Adrenal gland (tissue), 9 donors: ENCODE measurements at regions not wholly inside any gene's neighbourhood (a gene's known extent, or its start where the extent isn't known, plus 50 kb on each side); places are given as distances from the start of the nearest gene placed in this dataset.

Source experiments
- DNase-seq, 7 donors: peaks; one replicate each; pipeline ENCODE4 v3.0.0-alpha.2; 2019 to 2020
- H3K27ac ChIP-seq, 5 donors: fragments of 200-600 bp; sonication (generic) in 4 of 5; 1 replicate in 3 of 5; 2 replicates in 2 of 5; pipeline versions ENCODE4 v1.5.1 to v1.8.0; 2016 to 2020; ENCODE audit warnings: mild to moderate bottlenecking in 1 of 5
- H3K27me3 ChIP-seq: fragments of 200-600 bp; 2 replicates; pipeline ENCODE4 v1.8.0; 2021
- H3K36me3 ChIP-seq, 2 donors: fragments of 200-600 bp; replicated peaks in 1 of 2; 1 replicate in 1 of 2; 2 replicates in 1 of 2; pipeline versions ENCODE4 v1.5.1 to v1.8.0; 2018 to 2022
- H3K4me1 ChIP-seq, 2 donors: fragments of 200-600 bp; replicated peaks in 1 of 2; 1 replicate in 1 of 2; 2 replicates in 1 of 2; pipeline versions ENCODE4 v1.5.1 to v1.8.0; 2018 to 2021
- H3K4me3 ChIP-seq, 4 donors: fragments of 200-600 bp; sonication (generic) in 3 of 4; one replicate each; pipeline ENCODE4 v1.5.1; 2016 to 2018
- H3K9me3 ChIP-seq, 3 donors: fragments of 200-600 bp; sonication (generic) in 1 of 3; replicated peaks in 1 of 3; 1 replicate in 2 of 3; 2 replicates in 1 of 3; pipeline versions ENCODE4 v1.5.1 to v1.8.0; 2016 to 2021
- CTCF ChIP-seq, 6 experiments: fragments of 450-650 bp in 4 of 6; fragments of 200-600 bp in 2 of 6; sonication (generic) in 1 of 6; IDR thresholded peaks; 1 replicate in 5 of 6; 2 replicates in 1 of 6; pipeline versions ENCODE4 v1.5.1 to v1.8.0; 2016 to 2021; ENCODE audit warnings: antibody characterized with exemption in 6 of 6, mild to moderate bottlenecking in 2 of 6, moderate library complexity in 1 of 6
- POLR2A ChIP-seq, 2 donors: fragments of 450-650 bp; IDR thresholded peaks; one replicate each; pipeline ENCODE4 v1.6.1; 2017; ENCODE audit warnings: antibody characterized with exemption in 2 of 2, mild to moderate bottlenecking in 2 of 2, moderate library complexity in 1 of 2
- WGBS, 4 donors: extraction: QIAGEN DNeasy Blood & Tissue Kit in 2 of 4; methylation state at CpG; one replicate each; pipeline versions ENCODE4 v1.1.5 to v1.1.7; 2013 to 2017; 5-methylcytosine and 5-hydroxymethylcytosine counted together
- intact Hi-C, 2 donors: fragments of 100-400 bp; cut with DNase I; formaldehyde crosslinking; loops; one replicate each; pipeline versions ENCODE4 v1.14.1 to v1.15.0; 2022 to 2023
- donor health status: healthy with polysubstance abuse.
- donor health status: Bipolar disorder and iron deficiency.
- donor health status: DM: yes; HTN: yes; CAD: no.
- donor health status: DM: no; HTN: no; CAD: no.
- donor health status: DM: no; HTN: no; CAD: no.

GRCh38 chr3:65194047-65194714, 506.4 kb upstream of the ADAMTS9 start:
- H3K36me3 ChIP-seq = no peaks in the 10 kb centered on the region
- TF ChIP-seq CTCF (IDR thresholded peaks at IDR 0.05) (no peak), POLR2A (IDR thresholded peaks at IDR 0.05) (no peak)
- no peak for DNase-seq
- intact Hi-C loops = no loop called here
- no peaks in the 10 kb centered on the region for H3K9me3 ChIP-seq
- WGBS, 4 donors = 78 to 85% (median 82%) methylated on average over 6 of the region's 6 CpGs
- no peaks in the 10 kb centered on the region for H3K4me1 ChIP-seq
- no peak overlapping the region for H3K27ac ChIP-seq
- no peaks in the 10 kb centered on the region for H3K27me3 ChIP-seq
- no peak overlapping the region for H3K4me3 ChIP-seq

- intact Hi-C loops = no loop called here
- no peaks in the 10 kb centered on the region for H3K4me1 ChIP-seq
- H3K27ac ChIP-seq = no peak overlapping the region
- no peak overlapping the region for H3K4me3 ChIP-seq
- DNase-seq = no peak
- TF ChIP-seq POLR2A (IDR thresholded peaks at IDR 0.05) (no peak), CTCF (IDR thresholded peaks at IDR 0.05) (no peak)
- H3K36me3 ChIP-seq = no peaks in the 10 kb centered on the region
- 85 to 92% (median 89%) methylated on average over 9 of the region's 9 CpGs for WGBS, 4 donors
- H3K9me3 ChIP-seq = no peaks in the 10 kb centered on the region
- H3K27me3 ChIP-seq = no peaks in the 10 kb centered on the region
Observed at GRCh38 chr3:65193531-65193930, 505.7 kb upstream of the ADAMTS9 start.

GRCh38 chr3:65190111-65190510, 502.3 kb upstream of the ADAMTS9 start:
- 78 to 88% (median 84%) methylated on average over 1 of the region's 1 CpG for WGBS, 4 donors
- no peaks in the 10 kb centered on the region for H3K27me3 ChIP-seq
- no peaks in the 10 kb centered on the region for H3K36me3 ChIP-seq
- TF ChIP-seq POLR2A (IDR thresholded peaks at IDR 0.05) (no peak), CTCF (IDR thresholded peaks at IDR 0.05) (no peak)
- intact Hi-C loops = no loop called here
- H3K27ac ChIP-seq = peak overlapping the region in 1 of 5 donors; percentile 55
- no peaks in the 10 kb centered on the region for H3K9me3 ChIP-seq
- no peak overlapping the region for H3K4me3 ChIP-seq
- DNase-seq = no peak
- no peaks in the 10 kb centered on the region for H3K4me1 ChIP-seq

GRCh38 chr3:65186268-65186667, 498.5 kb upstream of the ADAMTS9 start:
- DNase-seq = no peak
- WGBS, 4 donors = 61 to 76% (median 67%) methylated on average over 2 of the region's 2 CpGs
- Histone ChIP-seq H3K27me3 (no peaks in the 10 kb centered on the region), H3K4me1 (peaks cover 0 to 6% of the 10 kb centered on the region in 2 donors), H3K36me3 (no peaks in the 10 kb centered on the region), H3K4me3 (no peak overlapping the region), H3K27ac (no peak overlapping the region), H3K9me3 (no peaks in the 10 kb centered on the region)
- TF ChIP-seq POLR2A (IDR thresholded peaks at IDR 0.05) = no peak
- no peak for TF ChIP-seq CTCF (IDR thresholded peaks at IDR 0.05)
- intact Hi-C loops = no loop called here
